ENCODE measurements at regions not wholly inside any gene's neighbourhood (a gene's known extent, or its start where the extent isn't known, plus 50 kb on each side); places are given as distances from the start of the nearest gene placed in this dataset.
"Not testable (repeated sequence)": the region's sequence is repeated elsewhere in the genome, so short reads cannot be mapped to it uniquely, and the experiment has no call there.

DNA sequence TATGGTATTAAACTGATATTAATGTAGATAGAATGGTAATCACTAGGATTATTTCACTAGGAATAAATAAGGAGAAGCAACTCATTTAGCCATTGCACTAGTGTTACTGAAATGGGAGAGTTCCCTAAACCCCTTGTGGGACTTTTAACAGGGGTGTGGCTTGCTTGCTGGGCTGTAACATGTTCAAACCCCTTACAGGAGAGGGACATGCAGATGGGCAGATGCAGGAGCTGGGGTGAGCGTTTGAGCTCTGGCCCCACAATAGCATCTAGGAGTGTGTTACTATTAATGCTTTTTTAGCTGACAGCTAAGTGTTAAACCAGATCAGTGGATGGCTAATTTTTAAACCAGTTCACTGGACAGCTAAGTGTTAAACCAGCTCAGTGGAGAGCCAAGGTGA, 89.3 kb upstream of the ST8SIA4 start:
- DNase-seq (ENCODE audit: low spot score), result no peak
- H3K27ac ChIP-seq (ENCODE audit: low read depth in 1 of 2, low read length in 2 of 2), result no peak overlapping the region
- H3K27me3 ChIP-seq (ENCODE audit: control insufficient read depth in 4 of 4, insufficient read depth in 4 of 4, low read length in 3 of 4), result peaks cover 0 to 4% (median 0%) of the 10 kb centered on the region in 4 donors
- no peaks in the 10 kb centered on the region for H3K9me3 ChIP-seq (ENCODE audit: control insufficient read depth in 4 of 4, low read length in 3 of 4)
- no peaks in the 10 kb centered on the region for H3K36me3 ChIP-seq (ENCODE audit: control insufficient read depth in 4 of 4, insufficient read depth in 3 of 4, low read depth in 1 of 4, low read length in 3 of 4)
- no peaks in the 10 kb centered on the region for H3K4me1 ChIP-seq (ENCODE audit: control insufficient read depth in 4 of 4, insufficient read depth in 4 of 4, low read length in 3 of 4)
- 68% methylated on average over 1 of the region's 1 CpG for WGBS
- H3K4me3 ChIP-seq (ENCODE audit: low read depth in 1 of 3, low read length in 3 of 3), result no peak overlapping the region
- H3K9ac ChIP-seq (ENCODE audit: low read depth in 1 of 2, low read length in 2 of 2), result no peak overlapping the region
- TF ChIP-seq, protein P1, sequence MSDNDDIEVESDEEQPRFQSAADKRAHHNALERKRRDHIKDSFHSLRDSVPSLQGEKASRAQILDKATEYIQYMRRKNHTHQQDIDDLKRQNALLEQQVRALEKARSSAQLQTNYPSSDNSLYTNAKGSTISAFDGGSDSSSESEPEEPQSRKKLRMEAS (IDR thresholded peaks at IDR 0.05), result no peak
- no peak for TF ChIP-seq FOXA2 (IDR thresholded peaks at IDR 0.05)
- no peak for TF ChIP-seq NR2F2 (IDR thresholded peaks at IDR 0.05)
- no peak for TF ChIP-seq YY1 (IDR thresholded peaks at IDR 0.05)
- TF ChIP-seq, protein P2, sequence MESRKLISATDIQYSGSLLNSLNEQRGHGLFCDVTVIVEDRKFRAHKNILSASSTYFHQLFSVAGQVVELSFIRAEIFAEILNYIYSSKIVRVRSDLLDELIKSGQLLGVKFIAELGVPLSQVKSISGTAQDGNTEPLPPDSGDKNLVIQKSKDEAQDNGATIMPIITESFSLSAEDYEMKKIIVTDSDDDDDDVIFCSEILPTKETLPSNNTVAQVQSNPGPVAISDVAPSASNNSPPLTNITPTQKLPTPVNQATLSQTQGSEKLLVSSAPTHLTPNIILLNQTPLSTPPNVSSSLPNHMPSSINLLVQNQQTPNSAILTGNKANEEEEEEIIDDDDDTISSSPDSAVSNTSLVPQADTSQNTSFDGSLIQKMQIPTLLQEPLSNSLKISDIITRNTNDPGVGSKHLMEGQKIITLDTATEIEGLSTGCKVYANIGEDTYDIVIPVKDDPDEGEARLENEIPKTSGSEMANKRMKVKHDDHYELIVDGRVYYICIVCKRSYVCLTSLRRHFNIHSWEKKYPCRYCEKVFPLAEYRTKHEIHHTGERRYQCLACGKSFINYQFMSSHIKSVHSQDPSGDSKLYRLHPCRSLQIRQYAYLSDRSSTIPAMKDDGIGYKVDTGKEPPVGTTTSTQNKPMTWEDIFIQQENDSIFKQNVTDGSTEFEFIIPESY (IDR thresholded peaks at IDR 0.05), result no peak
- TF ChIP-seq, protein P3, sequence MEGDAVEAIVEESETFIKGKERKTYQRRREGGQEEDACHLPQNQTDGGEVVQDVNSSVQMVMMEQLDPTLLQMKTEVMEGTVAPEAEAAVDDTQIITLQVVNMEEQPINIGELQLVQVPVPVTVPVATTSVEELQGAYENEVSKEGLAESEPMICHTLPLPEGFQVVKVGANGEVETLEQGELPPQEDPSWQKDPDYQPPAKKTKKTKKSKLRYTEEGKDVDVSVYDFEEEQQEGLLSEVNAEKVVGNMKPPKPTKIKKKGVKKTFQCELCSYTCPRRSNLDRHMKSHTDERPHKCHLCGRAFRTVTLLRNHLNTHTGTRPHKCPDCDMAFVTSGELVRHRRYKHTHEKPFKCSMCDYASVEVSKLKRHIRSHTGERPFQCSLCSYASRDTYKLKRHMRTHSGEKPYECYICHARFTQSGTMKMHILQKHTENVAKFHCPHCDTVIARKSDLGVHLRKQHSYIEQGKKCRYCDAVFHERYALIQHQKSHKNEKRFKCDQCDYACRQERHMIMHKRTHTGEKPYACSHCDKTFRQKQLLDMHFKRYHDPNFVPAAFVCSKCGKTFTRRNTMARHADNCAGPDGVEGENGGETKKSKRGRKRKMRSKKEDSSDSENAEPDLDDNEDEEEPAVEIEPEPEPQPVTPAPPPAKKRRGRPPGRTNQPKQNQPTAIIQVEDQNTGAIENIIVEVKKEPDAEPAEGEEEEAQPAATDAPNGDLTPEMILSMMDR (IDR thresholded peaks at IDR 0.05; ENCODE audit: low read depth, low read length, missing input control), result no peak
- TF ChIP-seq RXRA (IDR thresholded peaks at IDR 0.05), result no peak
- no peak for TF ChIP-seq HNF4A (conservative IDR thresholded peaks at IDR 0.05)
- TF ChIP-seq ATF3 (IDR thresholded peaks at IDR 0.05), result no peak
- no peak for TF ChIP-seq FOXA1 (IDR thresholded peaks at IDR 0.05)
- no peak for TF ChIP-seq EGR1 (IDR thresholded peaks at IDR 0.05; ENCODE audit: low read depth in 2 of 2)
- TF ChIP-seq JUND (IDR thresholded peaks at IDR 0.05), result no peak

DNA sequence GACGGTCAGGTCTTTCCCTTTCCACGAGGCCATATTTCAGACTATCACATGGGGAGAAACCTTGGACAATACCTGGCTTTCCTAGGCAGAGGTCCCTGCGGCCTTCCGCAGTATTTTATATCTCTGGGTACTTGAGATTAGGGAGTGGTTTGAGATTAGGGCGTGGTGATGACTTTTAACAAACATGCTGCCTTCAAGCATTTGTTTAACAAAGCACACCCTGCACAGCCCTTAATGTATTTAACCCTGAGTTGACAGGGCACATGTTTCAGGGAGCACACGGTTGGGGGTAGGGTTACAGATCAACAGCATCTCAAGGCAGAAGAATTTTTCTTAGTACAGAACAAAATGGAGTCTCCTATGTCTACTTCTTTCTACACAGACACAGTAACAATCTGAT, 80.5 kb upstream of the ST8SIA4 start:
- DNase-seq (ENCODE audit: low spot score), result not testable (repeated sequence)
- 45% methylated on average over 6 of the region's 6 CpGs for WGBS

GRCh38 chr5:100974082-100974481, 71.0 kb upstream of the ST8SIA4 start:
- 66% methylated on average over 3 of the region's 3 CpGs for WGBS
- Histone ChIP-seq H3K27ac (ENCODE audit: low read depth in 1 of 2, low read length in 2 of 2) (no peak overlapping the region), H3K36me3 (ENCODE audit: control insufficient read depth in 4 of 4, insufficient read depth in 3 of 4, low read depth in 1 of 4, low read length in 3 of 4) (no peaks in the 10 kb centered on the region), H3K9ac (ENCODE audit: low read depth in 1 of 2, low read length in 2 of 2) (no peak overlapping the region), H3K4me1 (ENCODE audit: control insufficient read depth in 4 of 4, insufficient read depth in 4 of 4, low read length in 3 of 4) (no peaks in the 10 kb centered on the region), H3K27me3 (ENCODE audit: control insufficient read depth in 4 of 4, insufficient read depth in 4 of 4, low read length in 3 of 4) (no peaks in the 10 kb centered on the region), H3K9me3 (ENCODE audit: control insufficient read depth in 4 of 4, low read length in 3 of 4) (no peaks in the 10 kb centered on the region), H3K4me3 (ENCODE audit: low read depth in 1 of 3, low read length in 3 of 3) (no peak overlapping the region)
- DNase-seq (ENCODE audit: low spot score), result no peak
- TF ChIP-seq RAD21 (IDR thresholded peaks at IDR 0.05), result no peak
- no peak for TF ChIP-seq EGR1 (IDR thresholded peaks at IDR 0.05; ENCODE audit: low read depth in 2 of 2)
- no peak for TF ChIP-seq ATF3 (IDR thresholded peaks at IDR 0.05)
- TF ChIP-seq, protein P2 (IDR thresholded peaks at IDR 0.05), result no peak
- TF ChIP-seq FOXA1 (IDR thresholded peaks at IDR 0.05), result no peak
- no peak for TF ChIP-seq RXRA (IDR thresholded peaks at IDR 0.05)
- no peak for TF ChIP-seq JUND (IDR thresholded peaks at IDR 0.05)
- TF ChIP-seq, protein P3 (IDR thresholded peaks at IDR 0.05; ENCODE audit: low read depth, low read length, missing input control), result no peak
- TF ChIP-seq HNF4G (IDR thresholded peaks at IDR 0.05), result no peak
- no peak for TF ChIP-seq NR2F2 (IDR thresholded peaks at IDR 0.05)
- TF ChIP-seq, protein P4, sequence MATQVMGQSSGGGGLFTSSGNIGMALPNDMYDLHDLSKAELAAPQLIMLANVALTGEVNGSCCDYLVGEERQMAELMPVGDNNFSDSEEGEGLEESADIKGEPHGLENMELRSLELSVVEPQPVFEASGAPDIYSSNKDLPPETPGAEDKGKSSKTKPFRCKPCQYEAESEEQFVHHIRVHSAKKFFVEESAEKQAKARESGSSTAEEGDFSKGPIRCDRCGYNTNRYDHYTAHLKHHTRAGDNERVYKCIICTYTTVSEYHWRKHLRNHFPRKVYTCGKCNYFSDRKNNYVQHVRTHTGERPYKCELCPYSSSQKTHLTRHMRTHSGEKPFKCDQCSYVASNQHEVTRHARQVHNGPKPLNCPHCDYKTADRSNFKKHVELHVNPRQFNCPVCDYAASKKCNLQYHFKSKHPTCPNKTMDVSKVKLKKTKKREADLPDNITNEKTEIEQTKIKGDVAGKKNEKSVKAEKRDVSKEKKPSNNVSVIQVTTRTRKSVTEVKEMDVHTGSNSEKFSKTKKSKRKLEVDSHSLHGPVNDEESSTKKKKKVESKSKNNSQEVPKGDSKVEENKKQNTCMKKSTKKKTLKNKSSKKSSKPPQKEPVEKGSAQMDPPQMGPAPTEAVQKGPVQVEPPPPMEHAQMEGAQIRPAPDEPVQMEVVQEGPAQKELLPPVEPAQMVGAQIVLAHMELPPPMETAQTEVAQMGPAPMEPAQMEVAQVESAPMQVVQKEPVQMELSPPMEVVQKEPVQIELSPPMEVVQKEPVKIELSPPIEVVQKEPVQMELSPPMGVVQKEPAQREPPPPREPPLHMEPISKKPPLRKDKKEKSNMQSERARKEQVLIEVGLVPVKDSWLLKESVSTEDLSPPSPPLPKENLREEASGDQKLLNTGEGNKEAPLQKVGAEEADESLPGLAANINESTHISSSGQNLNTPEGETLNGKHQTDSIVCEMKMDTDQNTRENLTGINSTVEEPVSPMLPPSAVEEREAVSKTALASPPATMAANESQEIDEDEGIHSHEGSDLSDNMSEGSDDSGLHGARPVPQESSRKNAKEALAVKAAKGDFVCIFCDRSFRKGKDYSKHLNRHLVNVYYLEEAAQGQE (IDR thresholded peaks at IDR 0.05), result no peak

More for the DNA sequence above, 80.5 kb upstream of the ST8SIA4 start:
- not testable (repeated sequence) for H3K27me3 ChIP-seq (ENCODE audit: control insufficient read depth in 4 of 4, insufficient read depth in 4 of 4, low read length in 3 of 4); H3K9ac ChIP-seq (ENCODE audit: low read depth in 1 of 2, low read length in 2 of 2); H3K36me3 ChIP-seq (ENCODE audit: control insufficient read depth in 4 of 4, insufficient read depth in 3 of 4, low read depth in 1 of 4, low read length in 3 of 4); H3K27ac ChIP-seq (ENCODE audit: low read depth in 1 of 2, low read length in 2 of 2); H3K4me3 ChIP-seq (ENCODE audit: low read depth in 1 of 3, low read length in 3 of 3); H3K4me1 ChIP-seq (ENCODE audit: control insufficient read depth in 4 of 4, insufficient read depth in 4 of 4, low read length in 3 of 4); H3K9me3 ChIP-seq (ENCODE audit: control insufficient read depth in 4 of 4, low read length in 3 of 4)

Measured in liver (tissue), 8 donors.